ENCODE measurements at regions not wholly inside any gene's neighbourhood (a gene's known extent, or its start where the extent isn't known, plus 50 kb on each side); places are given as distances from the start of the nearest gene placed in this dataset.
"Not testable (repeated sequence)": the region's sequence is repeated elsewhere in the genome, so short reads cannot be mapped to it uniquely, and the experiment has no call there.

DNA sequence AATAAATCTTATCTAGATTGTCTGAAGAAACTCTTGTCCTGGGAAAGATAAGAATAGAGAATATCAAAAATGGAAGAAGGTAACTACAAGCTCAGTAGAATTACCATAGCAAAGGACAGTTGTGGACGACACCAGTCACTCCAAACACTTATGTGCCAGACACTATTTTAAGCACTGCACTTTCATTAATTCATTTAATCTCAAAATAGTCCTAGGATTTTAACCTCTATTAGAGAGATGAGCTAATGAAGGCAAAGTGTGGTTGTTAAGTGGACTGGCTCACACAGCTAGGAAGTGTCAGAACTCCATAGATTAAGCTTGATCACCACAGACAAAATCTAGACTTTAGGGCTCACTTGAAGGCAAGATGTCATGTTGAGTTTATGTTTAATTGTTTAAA, 168.9 kb downstream of the CDC14C start:
- TF ChIP-seq, protein P1, sequence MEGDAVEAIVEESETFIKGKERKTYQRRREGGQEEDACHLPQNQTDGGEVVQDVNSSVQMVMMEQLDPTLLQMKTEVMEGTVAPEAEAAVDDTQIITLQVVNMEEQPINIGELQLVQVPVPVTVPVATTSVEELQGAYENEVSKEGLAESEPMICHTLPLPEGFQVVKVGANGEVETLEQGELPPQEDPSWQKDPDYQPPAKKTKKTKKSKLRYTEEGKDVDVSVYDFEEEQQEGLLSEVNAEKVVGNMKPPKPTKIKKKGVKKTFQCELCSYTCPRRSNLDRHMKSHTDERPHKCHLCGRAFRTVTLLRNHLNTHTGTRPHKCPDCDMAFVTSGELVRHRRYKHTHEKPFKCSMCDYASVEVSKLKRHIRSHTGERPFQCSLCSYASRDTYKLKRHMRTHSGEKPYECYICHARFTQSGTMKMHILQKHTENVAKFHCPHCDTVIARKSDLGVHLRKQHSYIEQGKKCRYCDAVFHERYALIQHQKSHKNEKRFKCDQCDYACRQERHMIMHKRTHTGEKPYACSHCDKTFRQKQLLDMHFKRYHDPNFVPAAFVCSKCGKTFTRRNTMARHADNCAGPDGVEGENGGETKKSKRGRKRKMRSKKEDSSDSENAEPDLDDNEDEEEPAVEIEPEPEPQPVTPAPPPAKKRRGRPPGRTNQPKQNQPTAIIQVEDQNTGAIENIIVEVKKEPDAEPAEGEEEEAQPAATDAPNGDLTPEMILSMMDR (IDR thresholded peaks at IDR 0.05), result no peak
- no peak for TF ChIP-seq POLR2A (IDR thresholded peaks at IDR 0.05)
- H3K4me3 ChIP-seq (ENCODE audit: low read depth, poor library complexity, severe bottlenecking), result no peak overlapping the region
- DNase-seq (ENCODE audit: low spot score in 2 of 2), result no peak
- intact Hi-C loops (cut with DNase I; ENCODE audit: low total_unique reads), result no loop called here
- WGBS, 2 donors, result 85 to 87% methylated on average over 1 of the region's 1 CpG

GRCh38 chr7:49094866-49095265, 170.5 kb downstream of the CDC14C start:
- DNase-seq (ENCODE audit: low spot score in 2 of 2), result no peak
- WGBS, 2 donors, result 88% methylated on average over 2 of the region's 2 CpGs
- intact Hi-C loops (cut with DNase I; ENCODE audit: low total_unique reads), result no loop called here
- TF ChIP-seq POLR2A (IDR thresholded peaks at IDR 0.05), result no peak
- TF ChIP-seq, protein P1 (IDR thresholded peaks at IDR 0.05), result no peak
- no peak overlapping the region for H3K4me3 ChIP-seq (ENCODE audit: low read depth, poor library complexity, severe bottlenecking)

GRCh38 chr7:49099587-49100326, 175.4 kb downstream of the CDC14C start:
- intact Hi-C loops (cut with DNase I; ENCODE audit: low total_unique reads), result no loop called here
- TF ChIP-seq POLR2A (IDR thresholded peaks at IDR 0.05), result no peak
- TF ChIP-seq, protein P1 (IDR thresholded peaks at IDR 0.05), result no peak
- no peak overlapping the region for H3K4me3 ChIP-seq (ENCODE audit: low read depth, poor library complexity, severe bottlenecking)
- WGBS, 2 donors, result 82 to 85% methylated on average over 5 of the region's 5 CpGs
- DNase-seq (ENCODE audit: low spot score in 2 of 2), result no peak

DNA sequence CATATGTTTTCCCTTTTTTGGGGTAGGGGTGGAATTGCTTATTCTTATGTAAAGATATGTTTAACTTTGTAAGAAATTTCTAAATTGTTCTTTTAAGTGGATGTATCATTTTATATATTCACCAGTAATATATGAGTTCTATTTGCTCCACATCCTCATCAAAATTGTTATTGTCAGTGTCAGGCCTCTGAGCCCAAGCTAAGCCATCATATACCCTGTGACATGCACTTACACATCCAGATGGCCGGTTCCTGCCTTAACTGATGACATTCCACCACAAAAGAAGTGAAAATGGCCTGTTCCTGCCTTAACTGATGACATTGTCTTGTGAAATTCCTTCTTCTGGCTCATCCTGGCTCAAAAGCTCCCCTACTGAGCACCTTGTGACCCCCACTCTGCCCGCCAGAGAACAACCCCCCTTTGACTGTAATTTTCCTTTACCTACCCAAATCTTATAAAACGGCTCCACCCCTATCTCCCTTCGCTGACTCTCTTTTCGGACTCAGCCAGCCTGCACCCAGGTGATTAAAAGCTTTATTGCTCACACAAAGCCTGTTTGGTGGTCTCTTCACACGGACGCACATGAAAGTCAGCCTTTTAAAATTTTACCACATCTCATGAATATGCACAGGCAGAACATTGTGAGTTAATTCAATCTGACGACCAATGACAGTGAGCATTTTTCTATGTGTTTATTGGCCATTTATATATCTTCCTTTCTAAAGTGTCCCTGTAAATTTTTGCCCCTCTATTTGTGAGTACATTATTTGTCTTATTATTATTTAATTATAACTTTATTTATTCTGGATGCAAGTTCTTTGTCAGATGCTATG, 176.8 kb downstream of the CDC14C start:
- intact Hi-C loops (cut with DNase I; ENCODE audit: low total_unique reads); H3K4me3 ChIP-seq (ENCODE audit: low read depth, poor library complexity, severe bottlenecking); DNase-seq (ENCODE audit: low spot score in 2 of 2): not testable (repeated sequence)
- WGBS, 2 donors, result 52 to 58% methylated on average over 8 of the region's 8 CpGs

DNA sequence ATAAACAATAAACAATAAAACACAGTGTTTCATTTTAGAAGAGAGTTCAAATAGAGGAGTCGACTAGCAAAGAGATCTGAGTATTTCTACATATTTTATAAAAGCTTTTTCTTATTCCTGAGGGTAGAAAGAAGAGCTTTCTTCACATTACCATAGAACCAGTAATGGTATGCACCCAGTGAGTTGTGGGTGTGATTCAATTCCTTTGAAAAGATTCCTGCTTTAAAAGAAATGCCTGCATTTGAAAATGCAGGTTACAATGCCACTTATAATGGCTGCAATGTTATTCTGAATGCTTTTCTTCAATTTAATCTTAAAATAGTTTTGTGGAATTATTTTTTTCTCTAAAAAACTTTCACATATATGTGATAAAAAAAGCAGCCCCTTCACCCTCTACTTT, 178.1 kb downstream of the CDC14C start:
- TF ChIP-seq POLR2A (IDR thresholded peaks at IDR 0.05), result no peak
- WGBS, 2 donors, result 15 to 24% methylated on average over 1 of the region's 1 CpG
- intact Hi-C loops (cut with DNase I; ENCODE audit: low total_unique reads), result no loop called here
- no peak for DNase-seq (ENCODE audit: low spot score in 2 of 2)
- no peak overlapping the region for H3K4me3 ChIP-seq (ENCODE audit: low read depth, poor library complexity, severe bottlenecking)

DNA sequence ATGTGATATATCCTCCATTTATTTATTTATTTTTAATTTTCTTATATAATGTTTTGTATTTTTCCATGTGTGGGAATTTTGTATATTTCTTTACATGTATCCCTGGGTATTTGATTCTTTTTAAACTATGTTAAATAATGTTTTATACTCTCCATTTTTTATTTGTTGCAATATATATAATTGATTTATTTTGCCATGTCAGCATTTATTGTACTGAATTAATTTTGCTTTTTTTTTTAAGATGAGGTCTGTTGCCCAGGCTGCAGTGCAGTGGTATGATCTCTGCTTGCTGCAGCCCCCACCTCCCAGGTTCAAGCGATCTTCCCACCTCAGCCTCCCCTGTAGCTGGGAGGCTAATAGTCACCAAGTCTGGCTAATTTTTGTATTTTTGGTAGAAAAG, 187.4 kb downstream of the CDC14C start:
- DNase-seq (ENCODE audit: low spot score in 2 of 2), result no peak
- intact Hi-C loops (cut with DNase I; ENCODE audit: low total_unique reads), result no loop called here
- TF ChIP-seq POLR2A (IDR thresholded peaks at IDR 0.05), result no peak
- TF ChIP-seq, protein P1 (IDR thresholded peaks at IDR 0.05), result no peak
- WGBS, 2 donors, result 96 to 100% methylated on average over 1 of the region's 1 CpG
- no peak overlapping the region for H3K4me3 ChIP-seq (ENCODE audit: low read depth, poor library complexity, severe bottlenecking)
